Keratinocyte (primary cell): ENCODE measurements at regions not wholly inside any gene's neighbourhood (a gene's known extent, or its start where the extent isn't known, plus 50 kb on each side); places are given as distances from the start of the nearest gene placed in this dataset.

Experiments used
- DNase-seq: peaks from one replicate; pipeline ENCODE4 v3.0.0-alpha.2; 2011; ENCODE audit warnings: low read depth, missing footprints, low spot score
- FAIRE-seq: peaks from 2 replicates; lab custom pipeline; 2011; peaks lifted over from hg19 to GRCh38; lab: Jason Lieb, UNC
- H2AFZ ChIP-seq: 2 replicates; pipeline ENCODE4 v1.6.0; 2012; ENCODE audit warnings: low read length, control low read depth, inconsistent platforms; ENCODE audit not compliant: control insufficient read depth
- H3K27ac ChIP-seq: 2 replicates; pipeline ENCODE4 v1.5.1; 2011; ENCODE audit warnings: low read length; ENCODE audit not compliant: control insufficient read depth, insufficient read depth
- H3K27me3 ChIP-seq: 3 replicates; pipeline ENCODE4 v1.6.0; 2011; ENCODE audit warnings: low read length; ENCODE audit not compliant: control insufficient read depth, insufficient read depth; ENCODE audit errors: extremely low read depth
- H3K36me3 ChIP-seq, 2 experiments: 2 replicates in 1 of 2; 3 replicates in 1 of 2; pipeline ENCODE4 v1.5.1; 2011; ENCODE audit warnings: low read length in 2 of 2, mild to moderate bottlenecking in 1 of 2; ENCODE audit not compliant: control insufficient read depth in 2 of 2, insufficient read depth in 2 of 2; ENCODE audit errors: extremely low read depth in 1 of 2
- H3K4me1 ChIP-seq: 3 replicates; pipeline ENCODE4 v1.5.1; 2011; ENCODE audit warnings: low read length; ENCODE audit not compliant: control insufficient read depth, insufficient read depth; ENCODE audit errors: extremely low read depth
- H3K4me2 ChIP-seq: 3 replicates; pipeline ENCODE4 v1.6.0; 2011; ENCODE audit warnings: low read depth, low read length; ENCODE audit not compliant: control insufficient read depth, insufficient read depth; ENCODE audit errors: extremely low read depth
- H3K4me3 ChIP-seq, 3 experiments: fragments of 200-600 bp in 1 of 3; sonication (generic) in 1 of 3; 2 replicates in 2 of 3; 3 replicates in 1 of 3; pipeline ENCODE4 v1.5.1; 2011 to 2016; ENCODE audit warnings: low read length in 3 of 3, mild to moderate bottlenecking in 3 of 3, control low read depth in 2 of 3, inconsistent platforms in 1 of 3, low read depth in 1 of 3, mixed read lengths in 1 of 3, mixed run types in 1 of 3, moderate library complexity in 1 of 3; ENCODE audit not compliant: control insufficient read depth in 2 of 3, insufficient read depth in 2 of 3; ENCODE audit errors: extremely low read depth in 1 of 3
- H3K79me2 ChIP-seq: 2 replicates; pipeline ENCODE4 v1.6.0; 2012; ENCODE audit warnings: low read length; ENCODE audit not compliant: control insufficient read depth, insufficient read depth
- H3K9ac ChIP-seq: 3 replicates; pipeline ENCODE4 v1.6.0; 2011; ENCODE audit warnings: low read length; ENCODE audit not compliant: control insufficient read depth, insufficient read depth; ENCODE audit errors: extremely low read depth
- H3K9me1 ChIP-seq: 3 replicates; pipeline ENCODE4 v1.6.0; 2011; ENCODE audit warnings: low read length; ENCODE audit not compliant: control insufficient read depth, insufficient read depth; ENCODE audit errors: extremely low read depth
- H3K9me3 ChIP-seq: 2 replicates; pipeline ENCODE4 v1.5.1; 2012; ENCODE audit warnings: low read depth, low read length; ENCODE audit not compliant: control insufficient read depth
- H4K20me1 ChIP-seq: 3 replicates; pipeline ENCODE4 v1.6.0; 2011; ENCODE audit warnings: low read length; ENCODE audit not compliant: control insufficient read depth, insufficient read depth; ENCODE audit errors: extremely low read depth
- EZH2 ChIP-seq: IDR thresholded peaks from one replicate; pipeline ENCODE4 v1.6.1; 2012; ENCODE audit warnings: inconsistent platforms, mild to moderate bottlenecking, low read length, moderate library complexity
- dilution Hi-C: fragments of 300-500 bp; cut with MboI; formaldehyde crosslinking; loops from one replicate; pipeline ENCODE4 v1.7.0; 2020; ENCODE audit warnings: low sequenced_read_pairs; ENCODE audit not compliant: extremely low pct_ligation_motif_present
- TF ChIP-seq, protein P1 (sequence below), 3 experiments: IDR thresholded peaks in 1 of 3; conservative IDR thresholded peaks in 1 of 3; optimal IDR thresholded peaks in 1 of 3; 2 replicates in 2 of 3; 3 replicates in 1 of 3; pipeline versions ENCODE3 to v1.5.1; 2011; ENCODE audit warnings: low read length in 3 of 3, mild to moderate bottlenecking in 3 of 3, moderate library complexity in 2 of 3, control low read depth in 1 of 3, inconsistent platforms in 1 of 3; ENCODE audit not compliant: insufficient read depth in 2 of 3; ENCODE audit errors: extremely low read depth in 1 of 3

DNA sequence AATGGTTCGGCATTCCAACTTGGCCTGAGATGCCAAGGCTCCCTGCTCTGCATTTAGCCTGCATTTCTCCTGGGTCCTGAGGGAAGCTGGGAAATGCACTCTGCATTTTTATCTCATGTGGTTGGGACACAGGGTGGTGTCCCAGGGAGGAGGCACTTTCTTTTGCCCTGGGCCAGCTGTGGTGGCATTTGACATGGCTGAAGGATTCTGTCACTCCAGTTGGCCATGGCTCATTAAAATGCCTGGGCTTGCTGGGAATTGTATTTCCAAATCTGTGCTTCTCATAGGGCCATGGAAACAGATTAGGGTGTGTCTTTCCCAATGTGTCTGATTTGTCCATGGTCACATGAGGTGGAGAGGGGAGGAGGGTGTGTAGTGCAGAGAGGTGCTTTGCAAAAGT lies 128.3 kb upstream of the RGMA start:
- Histone ChIP-seq H3K27me3 (no peaks in the 10 kb centered on the region), H3K79me2 (no peaks in the 10 kb centered on the region), H3K9me1 (no peaks in the 10 kb centered on the region), H3K4me1 (no peaks in the 10 kb centered on the region), H3K9ac (no peak overlapping the region), H3K4me2 (no peak overlapping the region), H3K9me3 (no peaks in the 10 kb centered on the region), H3K36me3 (no peaks in the 10 kb centered on the region), H4K20me1 (no peaks in the 10 kb centered on the region), H3K27ac (no peak overlapping the region), H2AFZ (no peak overlapping the region), H3K4me3 (no peak overlapping the region)
- TF ChIP-seq, protein P1, sequence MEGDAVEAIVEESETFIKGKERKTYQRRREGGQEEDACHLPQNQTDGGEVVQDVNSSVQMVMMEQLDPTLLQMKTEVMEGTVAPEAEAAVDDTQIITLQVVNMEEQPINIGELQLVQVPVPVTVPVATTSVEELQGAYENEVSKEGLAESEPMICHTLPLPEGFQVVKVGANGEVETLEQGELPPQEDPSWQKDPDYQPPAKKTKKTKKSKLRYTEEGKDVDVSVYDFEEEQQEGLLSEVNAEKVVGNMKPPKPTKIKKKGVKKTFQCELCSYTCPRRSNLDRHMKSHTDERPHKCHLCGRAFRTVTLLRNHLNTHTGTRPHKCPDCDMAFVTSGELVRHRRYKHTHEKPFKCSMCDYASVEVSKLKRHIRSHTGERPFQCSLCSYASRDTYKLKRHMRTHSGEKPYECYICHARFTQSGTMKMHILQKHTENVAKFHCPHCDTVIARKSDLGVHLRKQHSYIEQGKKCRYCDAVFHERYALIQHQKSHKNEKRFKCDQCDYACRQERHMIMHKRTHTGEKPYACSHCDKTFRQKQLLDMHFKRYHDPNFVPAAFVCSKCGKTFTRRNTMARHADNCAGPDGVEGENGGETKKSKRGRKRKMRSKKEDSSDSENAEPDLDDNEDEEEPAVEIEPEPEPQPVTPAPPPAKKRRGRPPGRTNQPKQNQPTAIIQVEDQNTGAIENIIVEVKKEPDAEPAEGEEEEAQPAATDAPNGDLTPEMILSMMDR (optimal IDR thresholded peaks at IDR 0.05 in 1 of 3, IDR thresholded peaks at IDR 0.05 in 1 of 3, conservative IDR thresholded peaks at IDR 0.05 in 1 of 3; ENCODE audit: extremely low read depth in 1 of 3, insufficient read depth in 2 of 3, low read length in 3 of 3), result no peak
- TF ChIP-seq EZH2, result no peak
- DNase-seq (no peak), FAIRE-seq (no peak)
- dilution Hi-C loops, result no loop called here

DNA sequence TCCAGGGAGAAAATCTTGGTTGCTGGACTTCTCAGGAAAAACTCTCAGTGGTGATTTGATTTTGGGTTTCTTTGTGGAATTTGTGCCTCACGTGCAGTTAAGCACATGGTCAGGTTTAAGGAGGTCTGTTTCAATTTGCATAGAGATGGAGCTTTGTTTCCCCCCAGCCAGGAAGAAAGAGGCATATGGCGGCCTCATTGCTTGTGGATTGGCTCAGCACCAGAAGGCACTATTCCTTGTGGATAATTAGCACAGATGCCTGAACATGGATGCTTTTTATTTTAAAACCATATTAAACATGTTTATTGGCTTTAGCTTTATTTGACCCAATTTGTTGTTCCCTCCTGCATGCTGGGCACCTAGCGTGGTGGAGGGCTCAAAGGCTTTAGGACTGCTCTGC lies 125.1 kb upstream of the RGMA start:
- TF ChIP-seq, protein P1 (optimal IDR thresholded peaks at IDR 0.05 in 1 of 3, IDR thresholded peaks at IDR 0.05 in 1 of 3, conservative IDR thresholded peaks at IDR 0.05 in 1 of 3; ENCODE audit: extremely low read depth in 1 of 3, insufficient read depth in 2 of 3, low read length in 3 of 3), result no peak
- TF ChIP-seq EZH2, result no peak
- FAIRE-seq (no peak), DNase-seq (no peak)
- H2AFZ ChIP-seq, result no peak overlapping the region
- no peaks in the 10 kb centered on the region for H4K20me1 ChIP-seq
- H3K79me2 ChIP-seq, result no peaks in the 10 kb centered on the region
- H3K9ac ChIP-seq, result no peak overlapping the region
- no peaks in the 10 kb centered on the region for H3K36me3 ChIP-seq
- H3K4me1 ChIP-seq, result peaks cover 4% of the 10 kb centered on the region
- no peak overlapping the region for H3K4me2 ChIP-seq
- dilution Hi-C loops, result no loop called here
- H3K4me3 ChIP-seq, result no peak overlapping the region
- H3K27ac ChIP-seq, result no peak overlapping the region
- H3K27me3 ChIP-seq, result no peaks in the 10 kb centered on the region
- no peaks in the 10 kb centered on the region for H3K9me3 ChIP-seq
- H3K9me1 ChIP-seq, result no peaks in the 10 kb centered on the region
